NCI-H226 (cell line): ENCODE measurements at regions not wholly inside any gene's neighbourhood (a gene's known extent, or its start where the extent isn't known, plus 50 kb on each side); places are given as distances from the start of the nearest gene placed in this dataset.

ENCODE experiments used
- DNase-seq: peaks from one replicate; pipeline ENCODE4 v3.0.0-alpha.2; 2015

GRCh38 chr2:161077367-161078210, 82.6 kb upstream of the TANK start:
- peak; percentile 42 for DNase-seq

GRCh38 chr2:161078211-161078539, 82.1 kb upstream of the TANK start:
- no peak for DNase-seq

- DNase-seq = no peak
Observed at GRCh38 chr2:161085149-161085548, 75.1 kb upstream of the TANK start.

GRCh38 chr2:161088658-161089350, 71.4 kb upstream of the TANK start:
- no peak for DNase-seq

GRCh38 chr2:161090411-161090810, 69.8 kb upstream of the TANK start:
- no peak for DNase-seq

GRCh38 chr2:161095314-161095713, 64.9 kb upstream of the TANK start:
- no peak for DNase-seq

- DNase-seq = no peak
Observed at GRCh38 chr2:161096336-161096735, 63.9 kb upstream of the TANK start.

GRCh38 chr2:161097157-161097556, 63.1 kb upstream of the TANK start:
- no peak for DNase-seq

- no peak for DNase-seq
Observed at GRCh38 chr2:161100211-161100895, 59.9 kb upstream of the TANK start.

GRCh38 chr2:161101406-161101805, 58.8 kb upstream of the TANK start:
- DNase-seq = no peak

- DNase-seq = peak; percentile 12
Observed at GRCh38 chr2:161102770-161103450, 57.3 kb upstream of the TANK start.

- DNase-seq = no peak
Observed at GRCh38 chr2:161103451-161103831, 56.8 kb upstream of the TANK start.

- DNase-seq = no peak
Observed at GRCh38 chr2:161104054-161104553, 56.1 kb upstream of the TANK start.

GRCh38 chr2:161107265-161107664, 53.0 kb upstream of the TANK start:
- no peak for DNase-seq
